ENCODE measurements at regions not wholly inside any gene's neighbourhood (a gene's known extent, or its start where the extent isn't known, plus 50 kb on each side); places are given as distances from the start of the nearest gene placed in this dataset.

GRCh38 chr17:73694491-73694890, 50.2 kb upstream of the SDK2 start:
- no peak for DNase-seq (ENCODE audit: low read depth in 2 of 2, low spot score in 1 of 2)

GRCh38 chr17:73695035-73695738, 50.9 kb upstream of the SDK2 start:
- DNase-seq (ENCODE audit: low read depth in 2 of 2, low spot score in 1 of 2), result no peak

- DNase-seq (ENCODE audit: low read depth in 2 of 2, low spot score in 1 of 2), result no peak
Observed at GRCh38 chr17:73696251-73696650, 52.0 kb upstream of the SDK2 start.

- no peak for DNase-seq (ENCODE audit: low read depth in 2 of 2, low spot score in 1 of 2)
Observed at GRCh38 chr17:73697872-73698271, 53.6 kb upstream of the SDK2 start.

- DNase-seq (ENCODE audit: low read depth in 2 of 2, low spot score in 1 of 2), result no peak
Observed at GRCh38 chr17:73698966-73699365, 54.7 kb upstream of the SDK2 start.

- no peak for DNase-seq (ENCODE audit: low read depth in 2 of 2, low spot score in 1 of 2)
Observed at GRCh38 chr17:73701701-73702100, 57.5 kb upstream of the SDK2 start.

- DNase-seq (ENCODE audit: low read depth in 2 of 2, low spot score in 1 of 2), result no peak
Observed at GRCh38 chr17:73703192-73703591, 58.9 kb upstream of the SDK2 start.

GRCh38 chr17:73703917-73704316, 59.7 kb upstream of the SDK2 start:
- DNase-seq (ENCODE audit: low read depth in 2 of 2, low spot score in 1 of 2), result no peak

GRCh38 chr17:73705594-73705993, 61.3 kb upstream of the SDK2 start:
- no peak for DNase-seq (ENCODE audit: low read depth in 2 of 2, low spot score in 1 of 2)

GRCh38 chr17:73706428-73706827, 62.2 kb upstream of the SDK2 start:
- no peak for DNase-seq (ENCODE audit: low read depth in 2 of 2, low spot score in 1 of 2)

- DNase-seq (ENCODE audit: low read depth in 2 of 2, low spot score in 1 of 2), result no peak
Observed at GRCh38 chr17:73706858-73707257, 62.6 kb upstream of the SDK2 start.

GRCh38 chr17:73707358-73707757, 63.1 kb upstream of the SDK2 start:
- DNase-seq (ENCODE audit: low read depth in 2 of 2, low spot score in 1 of 2), result no peak

- peak; percentile 19 to 45 for DNase-seq (ENCODE audit: low read depth in 2 of 2, low spot score in 1 of 2)
Observed at GRCh38 chr17:73710095-73710592, 65.9 kb upstream of the SDK2 start.

- no peak for DNase-seq (ENCODE audit: low read depth in 2 of 2, low spot score in 1 of 2)
Observed at GRCh38 chr17:73711184-73711583, 66.9 kb upstream of the SDK2 start.

- DNase-seq (ENCODE audit: low read depth in 2 of 2, low spot score in 1 of 2), result no peak
Observed at GRCh38 chr17:73711916-73712315, 67.7 kb upstream of the SDK2 start.

- DNase-seq (ENCODE audit: low read depth in 2 of 2, low spot score in 1 of 2), result no peak
Observed at GRCh38 chr17:73713136-73713535, 68.9 kb upstream of the SDK2 start.

GRCh38 chr17:73715769-73716168, 71.5 kb upstream of the SDK2 start:
- no peak for DNase-seq (ENCODE audit: low read depth in 2 of 2, low spot score in 1 of 2)

- no peak for DNase-seq (ENCODE audit: low read depth in 2 of 2, low spot score in 1 of 2)
Observed at GRCh38 chr17:73717690-73718089, 73.4 kb upstream of the SDK2 start.

GRCh38 chr17:73718362-73718761, 74.1 kb upstream of the SDK2 start:
- no peak for DNase-seq (ENCODE audit: low read depth in 2 of 2, low spot score in 1 of 2)

GRCh38 chr17:73718912-73719311, 74.7 kb upstream of the SDK2 start:
- DNase-seq (ENCODE audit: low read depth in 2 of 2, low spot score in 1 of 2), result no peak

- DNase-seq (ENCODE audit: low read depth in 2 of 2, low spot score in 1 of 2), result no peak
Observed at GRCh38 chr17:73719588-73720071, 75.4 kb upstream of the SDK2 start.

GRCh38 chr17:73720187-73720834, 76.1 kb upstream of the SDK2 start:
- no peak for DNase-seq (ENCODE audit: low read depth in 2 of 2, low spot score in 1 of 2)

GRCh38 chr17:73722165-73722564, 77.9 kb upstream of the SDK2 start:
- DNase-seq (ENCODE audit: low read depth in 2 of 2, low spot score in 1 of 2), result no peak

Data from stimulated activated CD8-positive, alpha-beta memory T cell treated with anti-CD3 and anti-CD28 coated beads, Interleukin-4, amount 100 ng/mL, for 1 hour (primary cell).